B cell (primary cell): ENCODE measurements at regions not wholly inside any gene's neighbourhood (a gene's known extent, or its start where the extent isn't known, plus 50 kb on each side); places are given as distances from the start of the nearest gene placed in this dataset.

Experiments
- ATAC-seq: fragments of 200-7000 bp; cut with Tn5 transposase; one replicate; pipeline ENCODE4 v1.10.0; 2021; ENCODE audit warnings: low read depth, mild to moderate bottlenecking, moderate number of reproducible peaks, moderate library complexity
- CTCF ChIA-PET: fragments of 350-600 bp; sonication (Branson Sonifier 250); formaldehyde crosslinking; loops from one replicate; lab custom pipeline; 2021; ENCODE audit warnings: antibody characterized with exemption, inconsistent platforms; lab: Charles Lee
- POLR2A ChIA-PET: fragments of 350-600 bp; sonication (Branson Sonifier 250); formaldehyde crosslinking; loops from one replicate; lab custom pipeline; 2021; ENCODE audit warnings: antibody characterized with exemption; lab: Charles Lee
- DNase-seq: peaks from one replicate; pipeline ENCODE4 v3.0.0; 2013
- H2AFZ ChIP-seq: 2 replicates; pipeline ENCODE4 v1.6.1; 2012; ENCODE audit warnings: mild to moderate bottlenecking, low read depth, low read length; ENCODE audit not compliant: insufficient read depth, poor library complexity, severe bottlenecking
- H3K27ac ChIP-seq, 2 donors: 1 replicate in 1 of 2; 2 replicates in 1 of 2; pipeline ENCODE4 v1.5.1; 2012 to 2013; ENCODE audit warnings: low read length in 2 of 2, mild to moderate bottlenecking in 2 of 2, moderate library complexity in 1 of 2
- H3K27me3 ChIP-seq, 4 experiments: fragments of 200-600 bp in 1 of 4; sonication (generic) in 1 of 4; replicated peaks in 1 of 4; 1 replicate in 2 of 4; 2 replicates in 2 of 4; pipeline versions ENCODE4 v1.6.1 to v1.7.0; 2013 to 2016; ENCODE audit warnings: low read length in 3 of 4, mild to moderate bottlenecking in 2 of 4, mixed read lengths in 1 of 4, moderate library complexity in 1 of 4; ENCODE audit not compliant: insufficient read depth in 4 of 4, control insufficient read depth in 3 of 4; ENCODE audit errors: control extremely low read depth in 1 of 4
- H3K36me3 ChIP-seq, 2 experiments: replicated peaks in 1 of 2; 1 replicate in 1 of 2; 2 replicates in 1 of 2; pipeline versions ENCODE4 v1.6.1 to v1.7.1; 2013; ENCODE audit warnings: low read length in 1 of 2; ENCODE audit not compliant: insufficient read depth in 2 of 2, control insufficient read depth in 1 of 2; ENCODE audit errors: control extremely low read depth in 1 of 2, extremely low read depth in 1 of 2
- H3K4me1 ChIP-seq, 2 donors: fragments of 200-600 bp in 1 of 2; sonication (generic) in 1 of 2; 1 replicate in 1 of 2; 2 replicates in 1 of 2; pipeline versions ENCODE4 v1.5.1 to v1.6.1; 2013 to 2017; ENCODE audit warnings: low read length in 2 of 2; ENCODE audit not compliant: control insufficient read depth in 2 of 2, insufficient read depth in 2 of 2
- H3K4me2 ChIP-seq: replicated peaks from 2 replicates; pipeline ENCODE3; 2012; ENCODE audit warnings: mild to moderate bottlenecking, low read depth, low read length; ENCODE audit not compliant: poor library complexity, severe bottlenecking
- H3K4me3 ChIP-seq, 5 experiments: fragments of 200-600 bp in 1 of 5; sonication (generic) in 1 of 5; 1 replicate in 3 of 5; 2 replicates in 2 of 5; pipeline versions ENCODE4 v1.5.1 to v1.7.0; 2011 to 2016; ENCODE audit warnings: low read length in 4 of 5, mild to moderate bottlenecking in 4 of 5, low read depth in 2 of 5, control low read depth in 1 of 5, moderate library complexity in 1 of 5; ENCODE audit not compliant: insufficient read depth in 1 of 5; ENCODE audit errors: control extremely low read depth in 1 of 5, extremely low read depth in 1 of 5
- H3K79me2 ChIP-seq: fragments of 200-600 bp; sonication (generic); one replicate; pipeline ENCODE4 v1.6.0; 2016; ENCODE audit warnings: low read length; ENCODE audit not compliant: control insufficient read depth, insufficient read depth
- H3K9ac ChIP-seq: fragments of 200-600 bp; sonication (generic); 2 replicates; pipeline ENCODE4 v1.6.1; 2017; ENCODE audit warnings: mild to moderate bottlenecking, low read length, moderate library complexity
- H3K9me3 ChIP-seq, 3 donors: one replicate each; pipeline versions ENCODE4 v1.6.1 to v1.7.1; 2013; ENCODE audit warnings: low read length in 2 of 3; ENCODE audit not compliant: control insufficient read depth in 2 of 3, insufficient read depth in 1 of 3; ENCODE audit errors: control extremely low read depth in 1 of 3
- H4K20me1 ChIP-seq: 2 replicates; pipeline ENCODE4 v1.6.0; 2012; ENCODE audit warnings: mild to moderate bottlenecking, low read length; ENCODE audit not compliant: insufficient read depth, control insufficient read depth, poor library complexity, severe bottlenecking
- H3K27ac Mint-ChIP-seq: one replicate; pipeline ENCODE4 v1.8.0; 2021; ENCODE audit warnings: mixed read lengths
- H3K27me3 Mint-ChIP-seq: one replicate; pipeline ENCODE4 v1.8.0; 2021; ENCODE audit warnings: mixed read lengths
- H3K4me1 Mint-ChIP-seq: one replicate; pipeline ENCODE4 v1.8.0; 2021; ENCODE audit warnings: mixed read lengths
- H3K4me3 Mint-ChIP-seq: one replicate; pipeline ENCODE4 v1.8.0; 2021; ENCODE audit warnings: mixed read lengths
- H3K9me3 Mint-ChIP-seq: one replicate; pipeline ENCODE4 v1.8.0; 2022; ENCODE audit warnings: mixed read lengths; ENCODE audit not compliant: insufficient read depth
- EZH2 ChIP-seq: IDR thresholded peaks from 2 replicates; pipeline ENCODE4 v1.6.1; 2012; ENCODE audit warnings: borderline replicate concordance, low read depth, mild to moderate bottlenecking, moderate library complexity, low read length; ENCODE audit not compliant: insufficient read depth, poor library complexity, severe bottlenecking
- WGBS: methylation state at CpG from one replicate; pipeline ENCODE4 v1.1.5; 2013; ENCODE audit warnings: missing lambda C conversion rate; ENCODE audit not compliant: insufficient coverage; 5-methylcytosine and 5-hydroxymethylcytosine counted together
- intact Hi-C: fragments of 100-400 bp; cut with micrococcal nuclease; formaldehyde crosslinking; loops from one replicate; pipeline ENCODE4 v1.10.0; 2022
- TF ChIP-seq, protein P1 (sequence below): fragments of 200-600 bp; IDR thresholded peaks from one replicate; pipeline ENCODE4 v1.8.0; 2022; ENCODE audit warnings: antibody characterized with exemption, mild to moderate bottlenecking

DNA sequence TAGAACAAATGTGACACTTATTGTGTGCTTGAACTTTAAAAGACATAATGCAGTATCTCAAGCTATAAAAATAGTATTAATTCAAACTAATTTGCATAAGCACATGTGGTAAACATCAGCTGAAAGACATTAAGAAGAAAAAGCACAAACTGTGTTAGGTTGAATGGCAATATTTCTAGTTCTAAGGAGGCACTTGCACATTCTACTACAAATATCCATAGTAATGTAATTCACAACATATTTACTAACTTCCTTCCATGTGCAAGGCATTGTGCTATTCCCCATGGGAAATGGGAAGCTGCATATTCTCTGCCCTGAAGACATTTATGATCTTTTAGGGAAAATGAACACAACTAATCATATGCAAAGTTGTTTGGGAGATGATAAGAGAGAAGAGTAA lies 80.2 kb upstream of the SLC13A1 start:
- no peaks in the 10 kb centered on the region for H3K27me3 Mint-ChIP-seq
- Histone ChIP-seq H4K20me1 (no peaks in the 10 kb centered on the region), H3K4me3 (no peak overlapping the region), H3K79me2 (no peaks in the 10 kb centered on the region), H3K4me1 (no peaks in the 10 kb centered on the region), H2AFZ (no peak overlapping the region), H3K9ac (no peak overlapping the region), H3K9me3 (no peaks in the 10 kb centered on the region), H3K27me3 (no peaks in the 10 kb centered on the region), H3K27ac (no peak overlapping the region), H3K36me3 (no peaks in the 10 kb centered on the region), H3K4me2 (no peak overlapping the region)
- no peak for ATAC-seq
- H3K4me1 Mint-ChIP-seq = no peaks in the 10 kb centered on the region
- TF ChIP-seq EZH2 = no peak
- TF ChIP-seq, protein P1, sequence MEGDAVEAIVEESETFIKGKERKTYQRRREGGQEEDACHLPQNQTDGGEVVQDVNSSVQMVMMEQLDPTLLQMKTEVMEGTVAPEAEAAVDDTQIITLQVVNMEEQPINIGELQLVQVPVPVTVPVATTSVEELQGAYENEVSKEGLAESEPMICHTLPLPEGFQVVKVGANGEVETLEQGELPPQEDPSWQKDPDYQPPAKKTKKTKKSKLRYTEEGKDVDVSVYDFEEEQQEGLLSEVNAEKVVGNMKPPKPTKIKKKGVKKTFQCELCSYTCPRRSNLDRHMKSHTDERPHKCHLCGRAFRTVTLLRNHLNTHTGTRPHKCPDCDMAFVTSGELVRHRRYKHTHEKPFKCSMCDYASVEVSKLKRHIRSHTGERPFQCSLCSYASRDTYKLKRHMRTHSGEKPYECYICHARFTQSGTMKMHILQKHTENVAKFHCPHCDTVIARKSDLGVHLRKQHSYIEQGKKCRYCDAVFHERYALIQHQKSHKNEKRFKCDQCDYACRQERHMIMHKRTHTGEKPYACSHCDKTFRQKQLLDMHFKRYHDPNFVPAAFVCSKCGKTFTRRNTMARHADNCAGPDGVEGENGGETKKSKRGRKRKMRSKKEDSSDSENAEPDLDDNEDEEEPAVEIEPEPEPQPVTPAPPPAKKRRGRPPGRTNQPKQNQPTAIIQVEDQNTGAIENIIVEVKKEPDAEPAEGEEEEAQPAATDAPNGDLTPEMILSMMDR = no peak
- H3K27ac Mint-ChIP-seq = no peak overlapping the region
- no peaks in the 10 kb centered on the region for H3K9me3 Mint-ChIP-seq
- ChIA-PET POLR2A (no interaction called here), CTCF (no interaction called here)
- intact Hi-C loops = no loop called here
- H3K4me3 Mint-ChIP-seq = no peak overlapping the region
- DNase-seq = no peak

DNA sequence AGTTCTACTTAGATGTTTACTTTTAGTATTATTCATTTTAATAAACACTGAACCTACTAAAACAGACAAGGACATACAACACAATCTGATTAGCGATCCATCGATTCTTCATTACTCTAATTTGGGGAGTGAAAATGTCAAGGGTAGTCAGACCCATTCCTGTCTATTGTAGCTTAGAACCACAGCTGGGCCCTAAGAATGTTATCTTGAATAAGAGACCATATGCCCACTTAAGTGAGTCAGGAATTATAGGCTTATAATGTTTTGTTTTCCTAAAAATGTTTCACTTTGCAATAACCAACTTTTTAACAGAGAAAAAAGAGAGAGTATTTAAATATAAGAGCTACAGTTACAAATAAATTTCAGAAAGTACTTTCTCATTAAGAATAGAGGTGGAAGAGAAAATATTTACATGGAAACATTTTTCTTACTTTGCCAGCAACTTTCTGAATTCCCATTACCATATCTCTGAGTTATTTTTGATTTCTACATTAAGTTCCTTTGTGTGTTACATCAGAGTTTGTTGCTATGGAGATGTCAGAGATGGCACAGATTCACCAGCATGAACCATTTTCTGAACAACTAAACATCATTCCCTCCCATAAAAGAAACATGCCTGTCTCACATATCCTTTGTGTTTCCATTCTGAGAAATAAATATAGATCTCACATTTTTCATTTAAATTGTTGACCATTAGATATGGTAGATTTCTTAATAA lies 75.4 kb upstream of the SLC13A1 start:
- Histone ChIP-seq H3K4me2 (no peak overlapping the region), H2AFZ (no peak overlapping the region), H3K4me1 (no peaks in the 10 kb centered on the region), H3K36me3 (no peaks in the 10 kb centered on the region), H3K27ac (no peak overlapping the region), H3K4me3 (no peak overlapping the region), H4K20me1 (no peaks in the 10 kb centered on the region), H3K9me3 (no peaks in the 10 kb centered on the region), H3K79me2 (no peaks in the 10 kb centered on the region), H3K9ac (no peak overlapping the region), H3K27me3 (no peaks in the 10 kb centered on the region)
- Mint-ChIP-seq H3K4me3 (no peak overlapping the region), H3K9me3 (no peaks in the 10 kb centered on the region), H3K27me3 (no peaks in the 10 kb centered on the region), H3K4me1 (no peaks in the 10 kb centered on the region), H3K27ac (no peak overlapping the region)
- ATAC-seq (no peak), DNase-seq (no peak)
- TF ChIP-seq EZH2 = no peak
- TF ChIP-seq, protein P1 = no peak
- intact Hi-C loops = no loop called here
- POLR2A ChIA-PET = no interaction called here
- CTCF ChIA-PET = no interaction called here
- no CpG with 5 or more reads among the region's 2 CpGs for WGBS
